Activated CD8-positive, alpha-beta memory T cell treated with anti-CD3 and anti-CD28 coated beads, Interleukin-2, amount 10 ng/mL, durations not matched to agents 7 days and 5 days (primary cell): ENCODE measurements at regions not wholly inside any gene's neighbourhood (a gene's known extent, or its start where the extent isn't known, plus 50 kb on each side); places are given as distances from the start of the nearest gene placed in this dataset.
"Not testable (repeated sequence)": the region's sequence is repeated elsewhere in the genome, so short reads cannot be mapped to it uniquely, and the experiment has no call there.

Experiments
- ATAC-seq: fragments of 150-1000 bp; cut with Tn5 transposase; one replicate; pipeline ENCODE4 v1.10.0; 2021; ENCODE audit warnings: moderate library complexity
- CTCF ChIA-PET: fragments of 350-600 bp; sonication (Branson Sonifier 250); formaldehyde crosslinking; loops from one replicate; lab custom pipeline; 2021; ENCODE audit warnings: antibody characterized with exemption; lab: Charles Lee
- DNase-seq: peaks from one replicate; pipeline ENCODE4 v3.0.0-alpha.2; 2020
- H3K27ac Mint-ChIP-seq: one replicate; pipeline ENCODE4 v1.8.0; 2021; ENCODE audit warnings: mild to moderate bottlenecking, mixed read lengths
- H3K27me3 Mint-ChIP-seq: one replicate; pipeline ENCODE4 v1.8.0; 2021; ENCODE audit warnings: mixed read lengths
- H3K36me3 Mint-ChIP-seq: one replicate; pipeline ENCODE4 v1.8.0; 2021; ENCODE audit warnings: mild to moderate bottlenecking, mixed read lengths
- H3K4me1 Mint-ChIP-seq: one replicate; pipeline ENCODE4 v1.8.0; 2021; ENCODE audit warnings: mixed read lengths
- H3K4me3 Mint-ChIP-seq: one replicate; pipeline ENCODE4 v1.8.0; 2021; ENCODE audit warnings: mild to moderate bottlenecking, moderate library complexity, mixed read lengths
- H3K9me3 Mint-ChIP-seq: one replicate; pipeline ENCODE4 v1.8.0; 2022; ENCODE audit warnings: low read depth, mixed read lengths

DNA sequence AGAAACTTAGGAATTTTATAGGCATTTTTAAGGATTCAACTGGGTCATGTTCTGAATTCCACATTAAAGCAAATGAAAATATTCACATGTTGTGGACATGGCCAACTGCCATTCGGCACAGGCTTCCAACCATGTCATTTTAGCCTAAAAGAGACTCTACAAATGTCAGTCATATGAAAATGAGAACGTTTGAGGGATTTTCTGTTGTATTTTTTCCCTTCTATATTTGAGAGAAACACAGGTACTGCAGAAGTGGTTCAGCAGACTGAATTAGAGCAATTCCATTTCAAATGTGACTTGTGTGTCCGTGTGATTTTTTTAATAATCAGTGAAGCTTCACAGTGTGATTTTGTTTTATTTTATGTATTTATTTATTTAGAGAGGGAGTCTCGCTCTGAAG, 124.3 kb downstream of the TP53TG3F start:
- H3K36me3 Mint-ChIP-seq, H3K27ac Mint-ChIP-seq, ATAC-seq, H3K4me3 Mint-ChIP-seq, CTCF ChIA-PET, DNase-seq, H3K27me3 Mint-ChIP-seq, H3K9me3 Mint-ChIP-seq, H3K4me1 Mint-ChIP-seq: not testable (repeated sequence)

DNA sequence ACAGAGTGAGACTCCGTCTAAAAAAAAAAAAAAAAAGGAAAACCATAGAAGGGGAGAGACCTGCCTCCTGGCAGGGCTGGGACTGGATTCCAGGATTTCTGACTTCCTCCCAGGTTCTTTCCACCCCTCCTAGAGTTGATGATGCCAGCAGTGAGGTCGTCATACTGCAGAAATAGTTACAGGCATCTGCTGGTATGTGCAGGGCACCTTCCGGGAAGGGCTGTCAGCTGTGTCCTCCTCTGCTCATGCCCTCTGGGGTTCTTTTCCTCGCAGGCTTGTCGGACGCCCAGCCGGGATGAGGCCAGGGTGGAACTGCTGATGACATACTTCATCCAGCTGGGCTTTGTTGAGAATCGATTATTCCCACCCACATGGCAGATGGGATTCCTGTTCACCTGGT, 129.2 kb downstream of the TP53TG3F start:
- DNase-seq, H3K27me3 Mint-ChIP-seq, H3K9me3 Mint-ChIP-seq, H3K27ac Mint-ChIP-seq, H3K4me3 Mint-ChIP-seq, H3K4me1 Mint-ChIP-seq, H3K36me3 Mint-ChIP-seq, ATAC-seq, CTCF ChIA-PET: not testable (repeated sequence)

DNA sequence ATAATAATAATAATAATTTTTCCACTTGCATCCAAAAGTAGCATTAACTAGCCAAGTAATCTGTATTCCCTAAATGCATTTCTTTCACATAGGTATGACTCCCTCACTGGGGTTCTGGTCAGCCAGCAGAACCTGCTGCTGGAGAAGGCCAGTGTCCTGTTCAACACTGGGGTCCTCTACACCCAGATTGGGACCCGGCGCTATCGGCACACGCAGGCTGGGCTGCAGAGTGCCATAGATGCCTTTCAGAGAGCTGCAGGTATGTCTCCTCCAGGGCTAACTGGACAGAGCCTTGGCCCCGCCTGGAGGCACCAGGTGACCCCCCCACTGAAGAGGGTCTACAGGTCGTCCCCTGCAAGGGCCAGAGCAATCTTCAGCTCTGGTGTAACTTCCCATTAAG, 133.9 kb downstream of the TP53TG3F start:
- ATAC-seq, DNase-seq, H3K27me3 Mint-ChIP-seq, H3K4me3 Mint-ChIP-seq, H3K27ac Mint-ChIP-seq, H3K36me3 Mint-ChIP-seq, H3K4me1 Mint-ChIP-seq, CTCF ChIA-PET, H3K9me3 Mint-ChIP-seq: not testable (repeated sequence)

DNA sequence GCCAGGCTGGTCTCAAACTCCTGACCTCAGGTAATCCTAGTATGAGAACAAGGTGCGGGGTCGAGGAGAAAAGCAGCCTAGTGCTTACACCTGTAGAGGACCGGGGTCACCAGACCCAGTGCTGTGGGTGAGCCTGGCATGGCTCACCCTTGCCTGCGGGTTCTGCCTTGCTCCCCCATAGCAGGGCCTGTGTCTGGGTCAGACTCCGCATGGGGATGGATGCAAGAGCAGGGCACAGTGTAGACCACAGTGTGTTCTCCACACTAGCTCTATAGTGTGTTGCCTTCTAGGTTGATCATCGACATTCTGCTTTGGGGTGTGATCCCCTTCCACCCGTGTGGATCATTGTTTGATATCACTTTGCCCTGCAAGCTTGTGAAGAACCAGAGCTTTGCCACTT, 135.7 kb downstream of the TP53TG3F start:
- DNase-seq, CTCF ChIA-PET, H3K4me1 Mint-ChIP-seq, H3K36me3 Mint-ChIP-seq, ATAC-seq, H3K9me3 Mint-ChIP-seq, H3K27ac Mint-ChIP-seq, H3K27me3 Mint-ChIP-seq, H3K4me3 Mint-ChIP-seq: not testable (repeated sequence)

DNA sequence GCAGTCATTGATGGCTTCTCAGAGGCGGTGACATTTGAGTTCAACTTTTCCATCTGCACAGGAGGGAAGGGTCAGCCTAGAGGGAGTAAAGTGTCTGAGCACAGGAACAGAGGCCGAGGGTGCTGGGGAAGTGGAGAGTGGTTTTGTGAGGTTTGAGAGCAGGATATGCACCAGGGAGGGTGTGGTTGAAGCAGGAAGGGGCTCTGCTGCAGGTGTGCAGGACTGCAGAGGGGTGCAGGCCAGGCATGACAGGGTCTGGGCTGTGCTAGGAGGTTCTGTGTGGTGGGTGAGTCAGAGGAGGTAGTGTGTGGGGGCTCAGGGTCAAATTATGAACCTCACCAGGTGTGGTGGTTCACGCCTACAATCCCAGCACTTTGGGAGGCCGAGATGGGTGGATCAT, 141.6 kb downstream of the TP53TG3F start:
- H3K4me3 Mint-ChIP-seq, H3K27ac Mint-ChIP-seq, DNase-seq, CTCF ChIA-PET, H3K36me3 Mint-ChIP-seq, H3K9me3 Mint-ChIP-seq, H3K4me1 Mint-ChIP-seq, H3K27me3 Mint-ChIP-seq, ATAC-seq: not testable (repeated sequence)

DNA sequence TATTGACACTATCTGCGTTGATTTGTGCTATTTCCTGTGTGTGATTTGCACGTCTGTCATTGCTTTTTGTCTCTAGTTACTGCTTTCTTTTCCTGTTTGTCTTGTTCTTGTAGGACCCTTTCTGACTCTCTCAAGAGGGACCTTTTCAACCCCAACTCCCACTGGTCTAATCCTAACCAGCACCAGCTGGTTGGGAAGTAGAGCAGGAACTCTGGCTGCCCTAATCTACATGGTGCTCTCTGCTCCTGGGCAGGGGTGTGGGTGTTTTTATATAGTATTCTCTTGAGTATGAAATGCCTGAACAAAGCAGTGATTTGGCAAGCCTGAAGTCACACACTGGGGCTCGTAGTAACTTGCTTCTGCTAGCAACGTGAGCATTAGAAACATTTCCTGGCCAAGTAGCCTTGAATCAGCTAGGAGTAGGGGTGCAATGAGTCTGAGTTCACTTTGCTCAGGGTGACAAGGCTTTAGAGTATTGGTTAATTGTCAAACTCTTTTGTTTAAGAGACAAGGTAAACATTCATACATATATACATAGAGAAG, 164.2 kb downstream of the TP53TG3F start:
- H3K9me3 Mint-ChIP-seq, DNase-seq, H3K27me3 Mint-ChIP-seq, H3K36me3 Mint-ChIP-seq, ATAC-seq, CTCF ChIA-PET, H3K4me3 Mint-ChIP-seq, H3K4me1 Mint-ChIP-seq, H3K27ac Mint-ChIP-seq: not testable (repeated sequence)

DNA sequence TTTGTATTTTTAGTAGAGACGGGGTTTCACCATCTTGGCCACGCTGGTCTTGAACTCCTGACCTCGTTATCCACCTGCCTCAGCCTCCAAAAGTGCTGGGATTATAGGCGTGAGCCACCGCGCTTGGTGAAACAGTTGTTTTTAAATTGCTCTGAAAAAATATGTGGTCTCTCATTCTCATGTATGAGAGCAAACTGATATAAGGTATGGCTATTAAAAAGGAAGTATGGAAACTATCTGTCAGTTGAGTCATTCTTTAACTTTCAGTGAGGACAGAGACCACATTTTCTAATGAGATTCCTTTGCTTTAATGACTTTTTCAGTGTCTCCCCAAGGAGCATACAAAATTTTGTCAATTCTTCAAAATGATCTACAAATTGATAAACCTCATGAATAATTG, 169.5 kb downstream of the TP53TG3F start:
- H3K9me3 Mint-ChIP-seq, H3K36me3 Mint-ChIP-seq, H3K4me3 Mint-ChIP-seq, H3K27ac Mint-ChIP-seq, H3K27me3 Mint-ChIP-seq, ATAC-seq, CTCF ChIA-PET, H3K4me1 Mint-ChIP-seq, DNase-seq: not testable (repeated sequence)

DNA sequence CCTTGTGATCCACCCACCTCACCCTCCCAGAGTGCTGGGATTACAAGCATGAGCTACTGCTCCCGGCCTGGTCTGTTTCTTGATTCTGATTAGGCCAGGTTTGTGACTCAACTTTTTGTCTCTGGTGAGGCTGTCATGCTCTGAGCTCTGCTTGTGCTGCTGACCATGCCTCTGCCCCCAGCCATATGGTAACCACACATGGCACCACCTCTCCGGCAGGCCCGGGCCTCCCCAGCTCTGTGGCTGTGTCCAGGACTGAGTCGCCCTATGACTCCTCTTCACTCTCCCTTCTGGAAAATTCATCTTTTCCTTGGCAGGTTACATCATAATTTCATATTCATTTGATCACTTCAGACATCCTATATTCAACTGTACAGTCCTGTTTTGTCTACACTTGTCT, 172.3 kb downstream of the TP53TG3F start:
- H3K9me3 Mint-ChIP-seq, ATAC-seq, CTCF ChIA-PET: not testable (repeated sequence)

DNA sequence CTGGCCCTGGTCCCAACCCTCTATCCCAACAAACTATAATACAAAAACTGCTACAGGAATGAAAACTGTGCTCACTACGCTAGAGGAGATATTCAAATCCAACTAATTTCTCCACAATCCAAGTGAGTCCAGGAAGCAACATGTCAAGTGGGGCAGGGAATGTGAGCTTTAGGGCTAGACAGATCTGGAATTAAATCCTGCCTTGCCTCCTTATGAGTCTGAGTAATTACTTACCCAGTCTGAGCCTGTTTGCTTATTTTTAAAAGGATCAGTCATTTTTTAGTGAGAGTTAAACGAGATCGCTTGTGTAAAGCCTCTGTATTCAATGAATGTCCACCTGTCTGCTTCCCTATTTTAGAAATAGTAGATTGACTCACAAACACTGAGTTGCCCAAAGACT, 174.6 kb downstream of the TP53TG3F start:
- CTCF ChIA-PET, H3K4me1 Mint-ChIP-seq, ATAC-seq, H3K4me3 Mint-ChIP-seq, H3K36me3 Mint-ChIP-seq, DNase-seq, H3K27ac Mint-ChIP-seq, H3K27me3 Mint-ChIP-seq, H3K9me3 Mint-ChIP-seq: not testable (repeated sequence)

More for the DNA sequence above, 172.3 kb downstream of the TP53TG3F start:
- not testable (repeated sequence) for H3K27ac Mint-ChIP-seq, H3K4me1 Mint-ChIP-seq, H3K27me3 Mint-ChIP-seq, DNase-seq, H3K4me3 Mint-ChIP-seq, H3K36me3 Mint-ChIP-seq

DNA sequence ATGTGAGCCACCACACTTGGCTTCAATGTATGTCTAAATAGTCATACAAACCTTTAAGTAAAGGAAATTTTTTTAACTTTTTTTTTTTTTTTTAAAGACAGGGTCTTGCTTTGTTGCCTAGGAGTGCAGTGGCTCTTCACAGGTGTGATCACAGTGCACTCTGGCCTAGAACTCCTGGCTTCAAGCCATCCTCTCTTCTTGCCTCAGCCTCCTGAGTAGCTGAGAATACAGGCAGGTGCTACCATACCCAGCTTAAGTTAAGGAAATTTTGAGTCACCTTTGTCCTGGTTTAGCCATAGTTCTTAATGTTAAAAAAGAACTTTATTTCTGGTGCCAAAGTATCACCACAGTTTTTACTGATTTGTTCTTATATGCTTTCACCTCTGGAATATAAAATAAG, 177.3 kb downstream of the TP53TG3F start:
- DNase-seq, H3K27ac Mint-ChIP-seq, H3K4me1 Mint-ChIP-seq, H3K27me3 Mint-ChIP-seq, H3K4me3 Mint-ChIP-seq, ATAC-seq, H3K36me3 Mint-ChIP-seq, H3K9me3 Mint-ChIP-seq, CTCF ChIA-PET: not testable (repeated sequence)

DNA sequence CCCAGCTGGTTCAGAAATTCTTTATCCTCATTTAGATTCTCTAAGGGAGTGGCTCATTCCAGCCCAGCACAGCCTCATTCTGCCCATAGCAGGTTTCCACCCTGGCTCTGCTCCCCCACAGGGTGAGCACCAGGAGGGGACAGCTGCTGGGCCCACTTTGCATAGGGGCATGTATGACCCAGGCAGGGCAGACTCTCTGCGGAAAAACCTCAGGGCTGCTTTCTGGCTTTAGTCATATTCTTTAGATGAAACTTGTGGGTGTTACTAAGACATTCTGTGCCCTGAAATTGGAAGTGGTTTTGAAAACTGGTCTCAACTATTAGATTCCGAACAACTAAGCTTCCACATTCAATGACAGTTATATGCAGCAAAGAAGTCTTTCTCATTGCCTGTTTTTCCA, 183.9 kb downstream of the TP53TG3F start:
- CTCF ChIA-PET, H3K4me1 Mint-ChIP-seq: not testable (repeated sequence)

DNA sequence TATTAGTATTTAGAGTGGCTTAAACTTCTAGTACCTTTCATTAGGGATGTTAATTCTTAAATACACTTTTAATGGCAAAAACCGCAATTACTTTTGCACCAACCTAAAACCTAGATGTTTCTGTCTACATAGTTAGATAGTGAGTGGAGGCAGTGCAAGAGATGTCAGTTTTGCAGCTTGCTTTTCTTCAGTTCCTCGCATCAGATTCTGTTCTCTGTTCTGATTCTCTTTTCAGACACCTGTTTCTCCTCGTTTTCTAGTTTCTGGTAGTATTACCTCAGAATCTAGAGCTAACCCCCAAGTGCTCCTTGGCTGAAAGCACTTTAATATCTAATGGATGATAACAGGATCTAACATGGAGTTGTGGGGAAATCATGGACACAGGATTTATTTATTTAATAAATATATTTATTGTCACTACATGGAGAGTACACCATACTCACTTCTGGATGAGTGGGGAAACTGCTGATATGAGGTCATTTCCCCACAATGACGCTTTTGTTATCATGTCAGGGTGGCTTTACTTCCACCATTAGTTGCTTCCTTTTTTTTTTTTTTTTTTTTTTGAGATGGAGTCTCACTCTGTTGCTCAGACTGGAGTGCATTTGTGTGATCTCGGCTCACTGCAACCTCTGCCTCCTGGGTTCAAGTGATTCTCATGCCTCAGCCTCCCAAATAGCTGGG, 184.4 kb downstream of the TP53TG3F start:
- H3K27me3 Mint-ChIP-seq, H3K4me3 Mint-ChIP-seq, H3K9me3 Mint-ChIP-seq, DNase-seq, H3K36me3 Mint-ChIP-seq, CTCF ChIA-PET, ATAC-seq, H3K4me1 Mint-ChIP-seq, H3K27ac Mint-ChIP-seq: not testable (repeated sequence)

More for the DNA sequence above, 183.9 kb downstream of the TP53TG3F start:
- H3K36me3 Mint-ChIP-seq, H3K27me3 Mint-ChIP-seq, DNase-seq, H3K9me3 Mint-ChIP-seq, H3K27ac Mint-ChIP-seq, ATAC-seq, H3K4me3 Mint-ChIP-seq: not testable (repeated sequence)

DNA sequence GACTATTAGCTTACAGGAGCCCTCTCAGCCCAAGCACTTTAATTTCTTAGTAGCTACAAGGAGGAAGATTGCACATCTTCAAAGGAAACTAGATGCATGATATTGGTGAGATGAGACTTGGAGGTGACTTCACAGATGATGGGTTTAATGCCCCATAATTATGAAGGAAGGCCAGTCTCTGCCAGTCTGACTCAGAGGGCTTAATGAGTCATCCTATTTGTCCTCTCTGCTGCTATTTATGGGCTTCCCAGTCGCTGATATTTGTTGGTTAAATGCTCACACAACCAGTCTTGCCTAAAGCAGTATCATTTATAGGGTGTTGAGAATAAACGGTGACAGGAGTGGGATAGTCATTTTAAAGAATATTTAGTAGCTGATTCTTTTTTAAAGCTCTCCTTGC, 187.0 kb downstream of the TP53TG3F start:
- H3K36me3 Mint-ChIP-seq, ATAC-seq, H3K9me3 Mint-ChIP-seq, DNase-seq, H3K27ac Mint-ChIP-seq, CTCF ChIA-PET, H3K27me3 Mint-ChIP-seq, H3K4me3 Mint-ChIP-seq, H3K4me1 Mint-ChIP-seq: not testable (repeated sequence)

DNA sequence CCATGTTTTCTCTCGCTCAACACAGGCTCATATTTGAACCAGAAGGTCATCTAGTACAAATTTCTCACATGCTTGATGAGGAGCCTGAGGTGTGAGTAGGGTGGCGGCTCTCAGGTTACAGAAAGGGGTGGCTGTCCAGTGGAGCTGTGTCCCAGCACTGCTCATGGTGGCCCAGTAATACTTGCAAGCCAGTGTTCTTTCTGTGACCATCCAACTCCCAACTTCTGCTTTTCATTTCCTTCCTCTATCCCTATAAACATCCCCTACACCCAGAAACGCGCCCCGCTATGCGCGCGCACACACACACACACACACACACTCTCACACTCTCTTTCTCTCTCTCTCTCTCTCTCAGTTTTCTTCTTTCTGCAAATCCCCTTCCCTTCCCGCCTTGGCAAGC, 196.3 kb downstream of the TP53TG3F start:
- H3K36me3 Mint-ChIP-seq, H3K27me3 Mint-ChIP-seq, H3K9me3 Mint-ChIP-seq, H3K4me3 Mint-ChIP-seq, ATAC-seq, CTCF ChIA-PET, H3K27ac Mint-ChIP-seq, H3K4me1 Mint-ChIP-seq, DNase-seq: not testable (repeated sequence)
